Testis (tissue), 2 donors: ENCODE measurements at regions not wholly inside any gene's neighbourhood (a gene's known extent, or its start where the extent isn't known, plus 50 kb on each side); places are given as distances from the start of the nearest gene placed in this dataset.

Source experiments
- DNase-seq: peaks from one replicate; pipeline ENCODE4 v3.0.0-alpha.2; 2019
- H3K27ac ChIP-seq, 2 donors: fragments of 200-600 bp; sonication (generic); one replicate each; pipeline ENCODE4 v1.5.1; 2019
- H3K27me3 ChIP-seq: fragments of 200-600 bp; sonication (generic); one replicate; pipeline ENCODE4 v1.5.1; 2019
- H3K36me3 ChIP-seq: fragments of 200-600 bp; sonication (generic); one replicate; pipeline ENCODE4 v1.5.1; 2017; ENCODE audit warnings: low read depth; ENCODE audit errors: missing control alignments
- H3K4me1 ChIP-seq: fragments of 200-600 bp; sonication (generic); one replicate; pipeline ENCODE4 v1.5.1; 2019
- H3K4me3 ChIP-seq, 2 donors: fragments of 200-600 bp; sonication (generic); one replicate each; pipeline ENCODE4 v1.5.1; 2017 to 2019
- H3K9me3 ChIP-seq: fragments of 200-600 bp; sonication (generic); one replicate; pipeline ENCODE4 v1.5.1; 2017
- POLR2A ChIP-seq: fragments of 450-650 bp; IDR thresholded peaks from one replicate; pipeline ENCODE4 v1.6.1; 2017; ENCODE audit warnings: antibody characterized with exemption, mild to moderate bottlenecking, moderate library complexity
- WGBS, 2 donors: methylation state at CpG; one replicate each; pipeline ENCODE4 v1.1.5; 2018; 5-methylcytosine and 5-hydroxymethylcytosine counted together
- intact Hi-C: fragments of 100-400 bp; cut with DNase I; formaldehyde crosslinking; loops from one replicate; pipeline ENCODE4 v1.15.1; 2023; ENCODE audit warnings: low total_unique reads
- TF ChIP-seq, protein P1 (sequence below), 3 experiments: fragments of 450-650 bp in 2 of 3; fragments of 200-600 bp in 1 of 3; sonication (generic) in 1 of 3; IDR thresholded peaks; one replicate each; pipeline ENCODE4 v1.5.1; 2016 to 2019; ENCODE audit warnings: antibody characterized with exemption in 3 of 3, mild to moderate bottlenecking in 2 of 3, moderate library complexity in 1 of 3

- Histone ChIP-seq H3K27ac (no peak overlapping the region), H3K27me3 (no peaks in the 10 kb centered on the region), H3K36me3 (no peaks in the 10 kb centered on the region), H3K9me3 (no peaks in the 10 kb centered on the region), H3K4me1 (no peaks in the 10 kb centered on the region), H3K4me3 (no peak overlapping the region)
- intact Hi-C loops: no loop called here
- DNase-seq: no peak
- 63 to 65% methylated on average over 4 of the region's 4 CpGs for WGBS, 2 donors
- TF ChIP-seq, protein P1, sequence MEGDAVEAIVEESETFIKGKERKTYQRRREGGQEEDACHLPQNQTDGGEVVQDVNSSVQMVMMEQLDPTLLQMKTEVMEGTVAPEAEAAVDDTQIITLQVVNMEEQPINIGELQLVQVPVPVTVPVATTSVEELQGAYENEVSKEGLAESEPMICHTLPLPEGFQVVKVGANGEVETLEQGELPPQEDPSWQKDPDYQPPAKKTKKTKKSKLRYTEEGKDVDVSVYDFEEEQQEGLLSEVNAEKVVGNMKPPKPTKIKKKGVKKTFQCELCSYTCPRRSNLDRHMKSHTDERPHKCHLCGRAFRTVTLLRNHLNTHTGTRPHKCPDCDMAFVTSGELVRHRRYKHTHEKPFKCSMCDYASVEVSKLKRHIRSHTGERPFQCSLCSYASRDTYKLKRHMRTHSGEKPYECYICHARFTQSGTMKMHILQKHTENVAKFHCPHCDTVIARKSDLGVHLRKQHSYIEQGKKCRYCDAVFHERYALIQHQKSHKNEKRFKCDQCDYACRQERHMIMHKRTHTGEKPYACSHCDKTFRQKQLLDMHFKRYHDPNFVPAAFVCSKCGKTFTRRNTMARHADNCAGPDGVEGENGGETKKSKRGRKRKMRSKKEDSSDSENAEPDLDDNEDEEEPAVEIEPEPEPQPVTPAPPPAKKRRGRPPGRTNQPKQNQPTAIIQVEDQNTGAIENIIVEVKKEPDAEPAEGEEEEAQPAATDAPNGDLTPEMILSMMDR (IDR thresholded peaks at IDR 0.05): no peak
- no peak for TF ChIP-seq POLR2A
These were observed 210.3 kb downstream of the POM121L12 start for GRCh38 chr7:53245721-53246120.

GRCh38 chr7:53246957-53247356 lies 211.5 kb downstream of the POM121L12 start:
- intact Hi-C loops: no loop called here
- H3K4me1 ChIP-seq: no peaks in the 10 kb centered on the region
- no peaks in the 10 kb centered on the region for H3K27me3 ChIP-seq
- H3K27ac ChIP-seq: no peak overlapping the region
- no peaks in the 10 kb centered on the region for H3K9me3 ChIP-seq
- WGBS, 2 donors: 43 to 63% methylated on average over 1 of the region's 1 CpG
- DNase-seq: no peak
- no peak overlapping the region for H3K4me3 ChIP-seq
- no peaks in the 10 kb centered on the region for H3K36me3 ChIP-seq
- no peak for TF ChIP-seq POLR2A
- TF ChIP-seq, protein P1 (IDR thresholded peaks at IDR 0.05): no peak

DNA sequence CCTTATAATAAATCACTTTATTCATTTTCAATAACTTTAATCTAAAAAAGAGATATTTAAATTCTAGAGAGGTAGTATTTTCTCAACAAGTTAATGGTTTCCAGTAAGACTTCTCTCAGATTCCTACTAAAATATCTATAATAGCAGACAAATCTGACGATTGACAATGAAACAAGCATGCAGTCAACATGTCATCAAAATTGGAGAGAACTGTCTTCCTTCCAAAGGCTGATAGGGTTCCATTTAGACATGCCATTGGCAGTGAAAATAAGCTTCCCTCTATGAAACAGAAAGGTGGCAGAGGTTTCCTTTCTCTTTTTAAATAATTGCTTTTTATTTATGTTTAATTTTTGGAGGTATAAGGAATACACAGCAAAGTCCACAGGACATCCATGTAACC lies 217.1 kb downstream of the POM121L12 start:
- no peak overlapping the region for H3K4me3 ChIP-seq
- H3K4me1 ChIP-seq: no peaks in the 10 kb centered on the region
- intact Hi-C loops: no loop called here
- H3K9me3 ChIP-seq: no peaks in the 10 kb centered on the region
- H3K27ac ChIP-seq: no peak overlapping the region
- no peak for DNase-seq
- 51 to 75% methylated on average over 1 of the region's 1 CpG for WGBS, 2 donors
- no peak for TF ChIP-seq POLR2A
- TF ChIP-seq, protein P1 (IDR thresholded peaks at IDR 0.05): no peak
- H3K27me3 ChIP-seq: no peaks in the 10 kb centered on the region
- H3K36me3 ChIP-seq: no peaks in the 10 kb centered on the region

DNA sequence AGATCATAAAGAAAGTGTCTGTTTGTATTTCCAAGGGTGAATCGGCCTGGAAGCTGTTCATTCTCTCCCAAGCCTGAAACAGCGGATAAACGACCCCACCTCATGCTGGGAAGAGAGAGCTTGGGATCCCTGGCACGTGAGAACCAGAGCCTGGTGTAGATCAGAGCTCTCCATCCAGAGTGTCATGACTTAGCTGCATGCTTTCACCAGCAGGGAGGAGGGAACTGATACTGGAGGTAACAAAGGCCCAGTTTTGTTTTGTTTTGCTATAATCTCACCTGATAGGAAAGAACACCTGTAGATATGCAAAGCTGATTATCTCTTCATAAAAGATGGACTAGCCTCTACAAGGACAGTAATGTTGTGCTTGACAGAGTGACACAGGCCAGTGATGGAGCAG lies 236.6 kb downstream of the POM121L12 start:
- H3K4me1 ChIP-seq: no peaks in the 10 kb centered on the region
- H3K27ac ChIP-seq: no peak overlapping the region
- WGBS, 2 donors: 42 to 51% methylated on average over 4 of the region's 4 CpGs
- no peak overlapping the region for H3K4me3 ChIP-seq
- no peaks in the 10 kb centered on the region for H3K36me3 ChIP-seq
- H3K27me3 ChIP-seq: no peaks in the 10 kb centered on the region
- intact Hi-C loops: no loop called here
- no peak for TF ChIP-seq POLR2A
- TF ChIP-seq, protein P1 (IDR thresholded peaks at IDR 0.05): no peak
- no peak for DNase-seq
- H3K9me3 ChIP-seq: no peaks in the 10 kb centered on the region

GRCh38 chr7:53281312-53281711 lies 245.9 kb downstream of the POM121L12 start:
- 85 to 95% methylated on average over 5 of the region's 5 CpGs for WGBS, 2 donors
- Histone ChIP-seq H3K27me3 (no peaks in the 10 kb centered on the region), H3K4me1 (no peaks in the 10 kb centered on the region), H3K36me3 (no peaks in the 10 kb centered on the region), H3K4me3 (no peak overlapping the region), H3K9me3 (no peaks in the 10 kb centered on the region), H3K27ac (no peak overlapping the region)
- no peak for DNase-seq
- TF ChIP-seq POLR2A: no peak
- intact Hi-C loops: no loop called here
